H1 (cell line): ENCODE measurements at regions not wholly inside any gene's neighbourhood (a gene's known extent, or its start where the extent isn't known, plus 50 kb on each side); places are given as distances from the start of the nearest gene placed in this dataset.

Experiments used
- CTCF ChIA-PET: fragments of 300-600 bp; sonication (Branson Sonifier 250); formaldehyde crosslinking; loops from one replicate; lab custom pipeline; 2021; ENCODE audit not compliant: partially characterized antibody; lab: Charles Lee
- POLR2A ChIA-PET: fragments of 300-600 bp; sonication (Branson Sonifier 250); formaldehyde crosslinking; loops from one replicate; lab custom pipeline; 2021; ENCODE audit warnings: inconsistent platforms; ENCODE audit not compliant: partially characterized antibody; lab: Charles Lee
- DNase-seq, 2 experiments: peaks; one replicate each; pipeline versions ENCODE4 v3.0.0 to v3.0.0-alpha.2; 2010 to 2022; ENCODE audit warnings: low spot score in 2 of 2, low read depth in 1 of 2, mixed read lengths in 1 of 2
- FAIRE-seq: peaks from 2 replicates; lab custom pipeline; 2011; peaks lifted over from hg19 to GRCh38; lab: Jason Lieb, UNC
- H2AFZ ChIP-seq: 2 replicates; pipeline ENCODE4 v1.8.1; 2012; ENCODE audit warnings: low read length, inconsistent platforms
- H2AK5ac ChIP-seq: 2 replicates; pipeline ENCODE4 v1.6.1; 2013; ENCODE audit warnings: low read depth, low read length
- H2BK120ac ChIP-seq: replicated peaks from 2 replicates; pipeline ENCODE3; 2013; ENCODE audit warnings: low read depth, low read length, inconsistent platforms
- H2BK12ac ChIP-seq: 2 replicates; pipeline ENCODE4 v1.6.1; 2013; ENCODE audit warnings: low read depth, low read length
- H2BK15ac ChIP-seq: 2 replicates; pipeline ENCODE4 v1.6.1; 2013; ENCODE audit warnings: low read length
- H2BK20ac ChIP-seq: 2 replicates; pipeline ENCODE4 v1.6.1; 2013; ENCODE audit warnings: low read length
- H2BK5ac ChIP-seq: 2 replicates; pipeline ENCODE4 v1.6.1; 2013; ENCODE audit warnings: low read depth, low read length
- H3K14ac ChIP-seq: 2 replicates; pipeline ENCODE4 v1.6.1; 2013; ENCODE audit warnings: inconsistent platforms; ENCODE audit not compliant: insufficient read length
- H3K18ac ChIP-seq: 2 replicates; pipeline ENCODE4 v1.6.1; 2013; ENCODE audit warnings: low read length; ENCODE audit errors: extremely low read depth
- H3K23ac ChIP-seq: 2 replicates; pipeline ENCODE4 v1.6.1; 2013; ENCODE audit warnings: inconsistent platforms; ENCODE audit not compliant: insufficient read length
- H3K23me2 ChIP-seq: 2 replicates; pipeline ENCODE4 v1.6.1; 2013; ENCODE audit warnings: low read depth, low read length
- H3K27ac ChIP-seq: 2 replicates; pipeline ENCODE4 v1.6.1; 2011; ENCODE audit warnings: low read depth, low read length, inconsistent platforms
- H3K27me3 ChIP-seq, 4 experiments: replicated peaks in 1 of 4; 1 replicate in 1 of 4; 2 replicates in 3 of 4; pipeline versions ENCODE4 v1.6.1 to v1.8.1; 2011 to 2013; ENCODE audit warnings: low read length in 3 of 4, mild to moderate bottlenecking in 3 of 4, inconsistent platforms in 2 of 4, mixed read lengths in 2 of 4, moderate library complexity in 1 of 4; ENCODE audit not compliant: control insufficient read depth in 3 of 4, insufficient read depth in 3 of 4; ENCODE audit errors: extremely low read depth in 1 of 4
- H3K36me3 ChIP-seq, 4 experiments: 2 replicates each; pipeline versions ENCODE4 v1.6.1 to v1.8.1; 2011 to 2013; ENCODE audit warnings: mild to moderate bottlenecking in 4 of 4, low read length in 3 of 4, moderate library complexity in 2 of 4, control low read depth in 1 of 4, inconsistent platforms in 1 of 4; ENCODE audit not compliant: insufficient read depth in 4 of 4, control insufficient read depth in 2 of 4
- H3K4ac ChIP-seq: replicated peaks from 2 replicates; pipeline ENCODE3; 2013; ENCODE audit warnings: low read length, low read depth, mixed read lengths, inconsistent platforms; ENCODE audit not compliant: insufficient read length
- H3K4me1 ChIP-seq, 4 experiments: replicated peaks in 1 of 4; 1 replicate in 1 of 4; 2 replicates in 3 of 4; pipeline versions ENCODE4 v1.6.1 to v1.8.1; 2011 to 2013; ENCODE audit warnings: low read length in 3 of 4, inconsistent platforms in 2 of 4, mixed read lengths in 1 of 4; ENCODE audit not compliant: insufficient read depth in 4 of 4, control insufficient read depth in 3 of 4
- H3K4me2 ChIP-seq, 2 experiments: 2 replicates each; pipeline versions ENCODE4 v1.6.1 to v1.8.1; 2011 to 2013; ENCODE audit warnings: low read depth in 2 of 2, low read length in 2 of 2, control low read depth in 1 of 2, inconsistent platforms in 1 of 2, mild to moderate bottlenecking in 1 of 2; ENCODE audit not compliant: insufficient read depth in 1 of 2
- H3K4me3 ChIP-seq, 4 experiments: fragments of 200-600, 300-600 bp in 1 of 4; sonication (generic), shearing (Covaris generic), sonication (Bioruptor Twin) in 1 of 4; 2 replicates each; pipeline versions ENCODE4 v1.5.1 to v1.8.1; 2011 to 2016; ENCODE audit warnings: low read length in 4 of 4, low read depth in 3 of 4, control low read depth in 2 of 4, inconsistent platforms in 2 of 4, mild to moderate bottlenecking in 2 of 4, mixed read lengths in 1 of 4, moderate library complexity in 1 of 4; ENCODE audit not compliant: insufficient read depth in 2 of 4; ENCODE audit errors: extremely low read depth in 1 of 4
- H3K56ac ChIP-seq: replicated peaks from 2 replicates; pipeline ENCODE3; 2013; ENCODE audit warnings: low read depth, mild to moderate bottlenecking, mixed read lengths, low read length, inconsistent platforms; ENCODE audit not compliant: insufficient read length
- H3K79me1 ChIP-seq: 2 replicates; pipeline ENCODE4 v1.6.1; 2013; ENCODE audit warnings: low read depth, low read length, control low read depth
- H3K79me2 ChIP-seq, 2 experiments: 2 replicates each; pipeline versions ENCODE4 v1.6.1 to v1.8.1; 2012 to 2013; ENCODE audit warnings: low read length in 2 of 2, mild to moderate bottlenecking in 2 of 2, inconsistent platforms in 1 of 2; ENCODE audit not compliant: insufficient read depth in 2 of 2, control insufficient read depth in 1 of 2
- H3K9ac ChIP-seq, 4 experiments: replicated peaks in 1 of 4; 1 replicate in 1 of 4; 2 replicates in 3 of 4; pipeline versions ENCODE4 v1.6.1 to v1.8.1; 2011 to 2013; ENCODE audit warnings: low read depth in 3 of 4, low read length in 3 of 4, control low read depth in 2 of 4, mild to moderate bottlenecking in 2 of 4, moderate library complexity in 2 of 4, inconsistent platforms in 1 of 4; ENCODE audit errors: extremely low read depth in 1 of 4
- H3K9me3 ChIP-seq, 2 experiments: 2 replicates each; pipeline versions ENCODE4 v1.6.1 to v1.8.1; 2012 to 2013; ENCODE audit warnings: mild to moderate bottlenecking in 2 of 2, moderate library complexity in 2 of 2, control low read depth in 1 of 2, inconsistent platforms in 1 of 2, low read depth in 1 of 2, low read length in 1 of 2, mixed read lengths in 1 of 2; ENCODE audit not compliant: insufficient read depth in 2 of 2
- H4K20me1 ChIP-seq, 2 experiments: replicated peaks in 1 of 2; 2 replicates each; pipeline versions ENCODE3 to v1.8.1; 2011 to 2013; ENCODE audit warnings: inconsistent platforms in 2 of 2, low read length in 2 of 2, mild to moderate bottlenecking in 1 of 2; ENCODE audit not compliant: insufficient read depth in 2 of 2, control insufficient read depth in 1 of 2
- H4K5ac ChIP-seq: 2 replicates; pipeline ENCODE4 v1.6.1; 2013; ENCODE audit warnings: low read length, low read depth, mixed read lengths, inconsistent platforms; ENCODE audit not compliant: insufficient read length
- H4K8ac ChIP-seq: 2 replicates; pipeline ENCODE4 v1.8.0; 2013; ENCODE audit warnings: mild to moderate bottlenecking, moderate library complexity, low read length, inconsistent platforms; ENCODE audit not compliant: insufficient read depth; ENCODE audit errors: extremely low read depth
- H4K91ac ChIP-seq: replicated peaks from 2 replicates; pipeline ENCODE3; 2013; ENCODE audit warnings: low read length, mixed read lengths, inconsistent platforms; ENCODE audit not compliant: insufficient read length
- BACH1 ChIP-seq: IDR thresholded peaks from 2 replicates; pipeline ENCODE4 v1.6.1; 2012; ENCODE audit warnings: low read length, improper control_type of control experiment
- KDM1A ChIP-seq: fragments of 200-600, 300-600 bp; sonication (generic); IDR thresholded peaks from 2 replicates; pipeline ENCODE4 v1.7.1; 2016; ENCODE audit warnings: mild to moderate bottlenecking, low read length, borderline replicate concordance
- RAD21 ChIP-seq, 2 experiments: IDR thresholded peaks in 1 of 2; conservative IDR thresholded peaks in 1 of 2; 2 replicates each; pipeline ENCODE4 v1.6.1; 2011; ENCODE audit warnings: low read depth in 2 of 2, low read length in 2 of 2, improper control_type of control experiment in 1 of 2, inconsistent platforms in 1 of 2, mild to moderate bottlenecking in 1 of 2, moderate library complexity in 1 of 2
- WGBS, 2 experiments: shearing (Covaris generic) in 1 of 2; methylation state at CpG; one replicate each; pipeline versions ENCODE4 v1.1.6 to v1.1.7; 2013 to 2015; ENCODE audit warnings: low lambda C conversion rate in 2 of 2, mixed read lengths in 2 of 2, inconsistent platforms in 1 of 2, low coverage in 1 of 2, missing lambda C conversion rate in 1 of 2; ENCODE audit not compliant: insufficient replicate concordance in 2 of 2, insufficient coverage in 1 of 2, insufficient read length in 1 of 2; ENCODE audit errors: extremely low coverage in 1 of 2, missing lambda C conversion rate in 1 of 2; 5-methylcytosine and 5-hydroxymethylcytosine counted together
- TF ChIP-seq, protein P1 (sequence below): IDR thresholded peaks from 2 replicates; pipeline ENCODE4 v1.6.1; 2012; ENCODE audit warnings: inconsistent platforms
- TF ChIP-seq, protein P2 (sequence below), 3 experiments: IDR thresholded peaks; 1 replicate in 2 of 3; 2 replicates in 1 of 3; pipeline versions ENCODE4 v1.5.1 to v1.6.1; 2011; ENCODE audit warnings: low read length in 3 of 3, mild to moderate bottlenecking in 3 of 3, inconsistent platforms in 2 of 3, low read depth in 1 of 3, moderate library complexity in 1 of 3; ENCODE audit not compliant: insufficient read depth in 1 of 3; ENCODE audit errors: control extremely low read depth in 1 of 3

DNA sequence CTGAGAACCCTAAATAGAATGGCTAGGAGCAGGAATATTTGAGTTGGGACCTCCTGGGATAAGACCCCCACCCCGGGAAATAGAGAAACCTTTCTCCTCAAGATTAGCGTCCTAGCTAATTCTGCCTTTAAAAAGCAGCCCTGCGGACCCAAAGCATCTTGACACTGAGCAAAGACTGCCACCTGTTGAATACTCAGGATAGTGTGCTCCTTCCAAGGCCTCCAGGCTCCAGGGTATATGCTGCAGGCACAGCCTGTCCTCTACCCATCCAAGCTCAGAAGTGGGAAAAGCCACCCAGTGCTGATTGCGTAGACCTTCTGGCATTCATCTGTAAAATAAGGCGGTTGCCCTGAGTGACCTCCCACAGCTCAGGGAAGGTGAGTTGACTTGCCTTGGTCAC, 456.2 kb upstream of the DYNLRB2 start:
- H3K4me2 ChIP-seq = no peak overlapping the region
- CTCF ChIA-PET = interaction anchor here (0.5 to 2.7 kb wide), 41 partner anchors 9 to 1273 kb away, joined by 3 to 11 read pairs (median 3); partner anchors contain the start of gene MAF

More for the DNA sequence above, 456.2 kb upstream of the DYNLRB2 start:
- no peak overlapping the region for H2BK120ac ChIP-seq
- H3K79me2 ChIP-seq = no peaks in the 10 kb centered on the region
- H3K18ac ChIP-seq = no peak overlapping the region
- H4K20me1 ChIP-seq = no peaks in the 10 kb centered on the region
- peak; percentile 36 to 56 for DNase-seq
- TF ChIP-seq BACH1 (no peak), RAD21 (IDR thresholded peaks at IDR 0.05 in 1 of 2, conservative IDR thresholded peaks at IDR 0.05 in 1 of 2; ENCODE audit: low read depth in 2 of 2, low read length in 2 of 2) (peak; percentile 94), KDM1A (no peak)
- TF ChIP-seq, protein P1, sequence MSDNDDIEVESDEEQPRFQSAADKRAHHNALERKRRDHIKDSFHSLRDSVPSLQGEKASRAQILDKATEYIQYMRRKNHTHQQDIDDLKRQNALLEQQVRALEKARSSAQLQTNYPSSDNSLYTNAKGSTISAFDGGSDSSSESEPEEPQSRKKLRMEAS = no peak
- TF ChIP-seq, protein P2, sequence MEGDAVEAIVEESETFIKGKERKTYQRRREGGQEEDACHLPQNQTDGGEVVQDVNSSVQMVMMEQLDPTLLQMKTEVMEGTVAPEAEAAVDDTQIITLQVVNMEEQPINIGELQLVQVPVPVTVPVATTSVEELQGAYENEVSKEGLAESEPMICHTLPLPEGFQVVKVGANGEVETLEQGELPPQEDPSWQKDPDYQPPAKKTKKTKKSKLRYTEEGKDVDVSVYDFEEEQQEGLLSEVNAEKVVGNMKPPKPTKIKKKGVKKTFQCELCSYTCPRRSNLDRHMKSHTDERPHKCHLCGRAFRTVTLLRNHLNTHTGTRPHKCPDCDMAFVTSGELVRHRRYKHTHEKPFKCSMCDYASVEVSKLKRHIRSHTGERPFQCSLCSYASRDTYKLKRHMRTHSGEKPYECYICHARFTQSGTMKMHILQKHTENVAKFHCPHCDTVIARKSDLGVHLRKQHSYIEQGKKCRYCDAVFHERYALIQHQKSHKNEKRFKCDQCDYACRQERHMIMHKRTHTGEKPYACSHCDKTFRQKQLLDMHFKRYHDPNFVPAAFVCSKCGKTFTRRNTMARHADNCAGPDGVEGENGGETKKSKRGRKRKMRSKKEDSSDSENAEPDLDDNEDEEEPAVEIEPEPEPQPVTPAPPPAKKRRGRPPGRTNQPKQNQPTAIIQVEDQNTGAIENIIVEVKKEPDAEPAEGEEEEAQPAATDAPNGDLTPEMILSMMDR (IDR thresholded peaks at IDR 0.05; ENCODE audit: control extremely low read depth in 1 of 3, insufficient read depth in 1 of 3, low read depth in 1 of 3, low read length in 3 of 3) = peak; percentile 55 to 81 (median 73)
- H3K23ac ChIP-seq = no peak overlapping the region
- no peaks in the 10 kb centered on the region for H3K27me3 ChIP-seq
- H3K27ac ChIP-seq = no peak overlapping the region
- H2AFZ ChIP-seq = no peak overlapping the region
- peak overlapping the region; percentile 46; the same call in 1 of the 2 replicates for H4K8ac ChIP-seq
- no peak overlapping the region for H3K9ac ChIP-seq
- H2BK15ac ChIP-seq = no peak overlapping the region
- no peak overlapping the region for H3K14ac ChIP-seq
- H2AK5ac ChIP-seq = no peak overlapping the region
- no peaks in the 10 kb centered on the region for H3K79me1 ChIP-seq
- no peaks in the 10 kb centered on the region for H3K9me3 ChIP-seq
- H2BK12ac ChIP-seq = no peak overlapping the region
- no peak overlapping the region for H2BK20ac ChIP-seq
- no peak overlapping the region for H3K4ac ChIP-seq
- H3K23me2 ChIP-seq = peaks cover 5% of the 10 kb centered on the region; the same call in 1 of the 2 replicates
- WGBS, 2 experiments = 36% methylated on average over 5 of the region's 5 CpGs; no CpG with 5 or more reads in 1 of the 2 experiments
- no peak overlapping the region for H3K4me3 ChIP-seq
- H2BK5ac ChIP-seq = no peak overlapping the region
- H4K5ac ChIP-seq = no peak overlapping the region
- H3K56ac ChIP-seq = no peak overlapping the region
- POLR2A ChIA-PET = no interaction called here
- peak; percentile 78 for FAIRE-seq
- H3K36me3 ChIP-seq = no peaks in the 10 kb centered on the region
- no peaks in the 10 kb centered on the region; a peak in 1 of 7 replicates for H3K4me1 ChIP-seq
- no peak overlapping the region for H4K91ac ChIP-seq
